GM06990 (cell line): ENCODE measurements at regions not wholly inside any gene's neighbourhood (a gene's known extent, or its start where the extent isn't known, plus 50 kb on each side); places are given as distances from the start of the nearest gene placed in this dataset.

ENCODE experiments used
- DNase-seq: peaks from one replicate; pipeline ENCODE4 v3.0.0-alpha.2; 2011; ENCODE audit not compliant: insufficient read length; ENCODE audit errors: extremely low read depth
- H3K27me3 ChIP-seq: replicated peaks from 2 replicates; pipeline ENCODE4 v1.6.0; 2011; ENCODE audit warnings: low read length; ENCODE audit not compliant: control insufficient read depth, insufficient read depth
- H3K36me3 ChIP-seq: 2 replicates; pipeline ENCODE4 v1.5.1; 2011; ENCODE audit warnings: low read length; ENCODE audit not compliant: control insufficient read depth, insufficient read depth
- H3K4me3 ChIP-seq: replicated peaks from 2 replicates; pipeline ENCODE4 v1.5.1; 2011; ENCODE audit warnings: low read depth, mild to moderate bottlenecking, control low read depth, low read length
- TF ChIP-seq, protein P1 (sequence below): IDR thresholded peaks from 2 replicates; pipeline ENCODE4 v1.5.1; 2011; ENCODE audit warnings: low read length, control low read depth, mild to moderate bottlenecking, inconsistent platforms; ENCODE audit not compliant: insufficient read depth, poor library complexity, severe bottlenecking

- Histone ChIP-seq H3K4me3 (no peak overlapping the region), H3K36me3 (no peaks in the 10 kb centered on the region), H3K27me3 (no peaks in the 10 kb centered on the region)
- TF ChIP-seq, protein P1, sequence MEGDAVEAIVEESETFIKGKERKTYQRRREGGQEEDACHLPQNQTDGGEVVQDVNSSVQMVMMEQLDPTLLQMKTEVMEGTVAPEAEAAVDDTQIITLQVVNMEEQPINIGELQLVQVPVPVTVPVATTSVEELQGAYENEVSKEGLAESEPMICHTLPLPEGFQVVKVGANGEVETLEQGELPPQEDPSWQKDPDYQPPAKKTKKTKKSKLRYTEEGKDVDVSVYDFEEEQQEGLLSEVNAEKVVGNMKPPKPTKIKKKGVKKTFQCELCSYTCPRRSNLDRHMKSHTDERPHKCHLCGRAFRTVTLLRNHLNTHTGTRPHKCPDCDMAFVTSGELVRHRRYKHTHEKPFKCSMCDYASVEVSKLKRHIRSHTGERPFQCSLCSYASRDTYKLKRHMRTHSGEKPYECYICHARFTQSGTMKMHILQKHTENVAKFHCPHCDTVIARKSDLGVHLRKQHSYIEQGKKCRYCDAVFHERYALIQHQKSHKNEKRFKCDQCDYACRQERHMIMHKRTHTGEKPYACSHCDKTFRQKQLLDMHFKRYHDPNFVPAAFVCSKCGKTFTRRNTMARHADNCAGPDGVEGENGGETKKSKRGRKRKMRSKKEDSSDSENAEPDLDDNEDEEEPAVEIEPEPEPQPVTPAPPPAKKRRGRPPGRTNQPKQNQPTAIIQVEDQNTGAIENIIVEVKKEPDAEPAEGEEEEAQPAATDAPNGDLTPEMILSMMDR: no peak
- no peak for DNase-seq
Measured at GRCh38 chr12:130216031-130216430, 53.8 kb downstream of the FZD10 start.

DNA sequence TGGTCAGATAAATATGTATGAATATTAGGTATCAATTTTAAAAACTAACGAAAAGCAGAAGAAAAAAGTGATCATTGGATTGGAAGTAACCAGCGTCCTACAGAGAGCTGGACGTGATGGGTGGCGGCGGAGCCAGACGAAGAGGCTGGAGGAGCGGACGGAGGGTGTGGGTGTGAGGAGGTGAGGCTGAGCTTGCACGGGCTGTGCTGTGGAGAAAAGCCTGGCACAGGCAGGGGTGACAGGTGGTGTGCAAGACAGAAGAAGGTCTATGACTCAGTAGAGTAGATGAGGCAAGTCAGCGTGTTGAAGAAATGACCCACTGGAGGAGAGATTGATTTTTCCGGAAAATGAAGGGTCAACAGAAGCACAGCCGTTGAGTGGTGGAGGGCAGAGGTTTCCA lies 56.4 kb downstream of the FZD10 start:
- no peaks in the 10 kb centered on the region for H3K27me3 ChIP-seq
- no peaks in the 10 kb centered on the region for H3K36me3 ChIP-seq
- TF ChIP-seq, protein P1: no peak
- H3K4me3 ChIP-seq: no peak overlapping the region
- DNase-seq: no peak

DNA sequence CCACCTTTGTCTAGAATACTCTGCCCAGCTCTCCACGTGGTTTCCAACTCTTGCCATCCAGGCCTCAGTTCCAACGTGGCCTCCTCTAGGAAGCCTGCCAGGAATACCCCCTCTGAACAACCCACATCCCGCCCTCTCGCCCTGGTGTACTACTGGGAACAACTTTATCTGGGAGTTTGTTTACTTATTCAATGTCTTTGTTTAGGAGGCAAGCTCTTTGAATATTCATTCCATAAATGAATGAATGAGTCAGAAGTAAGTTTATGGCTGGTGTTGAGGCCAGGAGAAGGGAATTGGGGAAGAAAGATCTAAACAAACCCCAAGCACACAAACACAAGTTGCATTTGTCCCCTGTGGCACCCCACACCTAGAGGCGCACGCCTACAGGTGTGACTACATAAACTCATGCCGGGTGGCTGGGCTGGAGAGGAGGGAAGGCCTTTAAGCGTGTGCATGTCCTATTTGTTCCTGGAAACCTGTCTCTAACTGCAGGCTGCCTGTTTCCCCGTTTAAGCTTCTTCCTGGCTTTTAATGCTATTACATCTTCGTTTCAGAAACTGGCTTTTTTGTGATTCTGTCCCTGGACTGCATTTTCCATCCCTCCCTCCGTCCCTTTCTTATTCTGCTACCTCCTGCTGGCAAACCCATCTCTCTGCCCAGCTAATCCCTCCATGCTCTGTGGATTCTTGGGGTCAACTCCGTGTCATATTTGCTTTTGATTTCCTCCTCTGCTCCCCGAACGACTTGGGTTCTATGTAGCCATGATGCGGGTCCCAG lies 57.9 kb downstream of the FZD10 start:
- TF ChIP-seq, protein P1: no peak
- Histone ChIP-seq H3K27me3 (no peaks in the 10 kb centered on the region), H3K36me3 (no peaks in the 10 kb centered on the region), H3K4me3 (no peak overlapping the region)
- DNase-seq: no peak

DNA sequence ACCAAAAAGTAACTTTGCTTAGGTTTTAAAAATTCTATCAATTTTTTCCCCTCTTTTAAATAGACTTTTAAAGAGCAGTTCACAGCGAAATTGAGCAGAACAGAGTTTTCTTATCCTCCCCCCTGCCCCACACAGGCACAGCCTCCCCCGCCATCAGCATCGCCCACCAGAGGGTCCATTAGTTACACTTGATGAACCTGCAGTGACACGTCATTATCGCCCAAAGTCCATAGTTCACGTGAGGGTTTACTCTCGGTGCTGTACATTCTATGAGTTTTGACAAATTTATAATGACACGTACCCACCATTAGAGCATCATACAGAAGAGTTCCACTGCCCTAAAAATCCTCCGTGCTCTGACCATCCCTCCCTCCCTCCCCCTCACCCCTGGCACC lies 58.4 kb downstream of the FZD10 start:
- no peaks in the 10 kb centered on the region for H3K27me3 ChIP-seq
- TF ChIP-seq, protein P1: no peak
- no peaks in the 10 kb centered on the region for H3K36me3 ChIP-seq
- DNase-seq: no peak
- H3K4me3 ChIP-seq: no peak overlapping the region

- H3K36me3 ChIP-seq: no peaks in the 10 kb centered on the region
- no peaks in the 10 kb centered on the region for H3K27me3 ChIP-seq
- no peak for DNase-seq
- no peak overlapping the region for H3K4me3 ChIP-seq
- TF ChIP-seq, protein P1: no peak
Measured at GRCh38 chr12:130222519-130223218, 60.4 kb downstream of the FZD10 start.
